VCaP (cell line): ENCODE measurements at regions not wholly inside any gene's neighbourhood (a gene's known extent, or its start where the extent isn't known, plus 50 kb on each side); places are given as distances from the start of the nearest gene placed in this dataset.

ENCODE experiments used
- H3K27ac ChIP-seq: fragments of 450-650 bp; 2 replicates; pipeline ENCODE4 v1.5.1; 2017
- CTCF ChIP-seq: fragments of 450-650 bp; conservative IDR thresholded peaks from 2 replicates; pipeline ENCODE4 v1.5.1; 2017; ENCODE audit warnings: mild to moderate bottlenecking, moderate library complexity

GRCh38 chr2:200054681-200055468 lies 99.5 kb downstream of the MAIP1 start:
- no peak for TF ChIP-seq CTCF
- no peak overlapping the region for H3K27ac ChIP-seq

GRCh38 chr2:200056105-200056504 lies 100.7 kb downstream of the MAIP1 start:
- H3K27ac ChIP-seq, result no peak overlapping the region
- no peak for TF ChIP-seq CTCF

DNA sequence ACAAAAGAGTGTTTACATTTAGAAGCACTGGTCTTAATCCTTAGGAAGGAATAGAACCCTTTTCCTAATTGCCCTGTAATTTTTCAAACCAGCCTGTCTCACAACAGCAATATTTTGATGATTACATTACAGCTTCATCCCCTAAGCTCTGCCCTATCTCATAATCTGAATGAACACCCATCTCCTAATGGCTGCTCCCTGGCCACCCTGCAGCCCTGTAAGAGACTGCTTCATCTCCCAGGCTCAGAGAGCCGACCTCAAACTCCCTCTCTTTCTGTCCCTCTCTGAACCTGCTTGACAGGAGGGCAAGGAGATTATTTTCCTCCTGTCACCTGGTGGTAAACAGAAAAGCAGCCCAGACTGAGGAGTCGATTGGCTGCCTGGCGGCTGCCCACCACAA lies 107.8 kb downstream of the MAIP1 start:
- TF ChIP-seq CTCF, result no peak
- H3K27ac ChIP-seq, result no peak overlapping the region

DNA sequence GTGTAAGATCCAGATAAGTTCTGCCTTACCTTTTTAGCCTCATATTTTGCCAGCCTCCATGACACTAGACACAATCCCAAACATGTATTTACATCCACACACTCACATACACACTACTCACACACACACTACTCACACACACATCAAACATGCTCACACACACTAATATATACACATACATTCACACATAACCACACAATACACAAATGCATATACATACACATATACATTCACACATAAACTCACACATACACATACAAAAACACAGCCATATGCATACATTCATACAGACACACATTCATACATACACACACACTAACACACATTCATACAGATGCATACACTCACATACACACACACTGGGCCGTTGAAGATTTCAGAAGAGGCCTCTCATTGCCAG lies 109.5 kb downstream of the MAIP1 start:
- TF ChIP-seq CTCF, result no peak
- no peak overlapping the region for H3K27ac ChIP-seq

GRCh38 chr2:200065477-200065876 lies 110.1 kb downstream of the MAIP1 start:
- TF ChIP-seq CTCF, result no peak
- no peak overlapping the region for H3K27ac ChIP-seq

DNA sequence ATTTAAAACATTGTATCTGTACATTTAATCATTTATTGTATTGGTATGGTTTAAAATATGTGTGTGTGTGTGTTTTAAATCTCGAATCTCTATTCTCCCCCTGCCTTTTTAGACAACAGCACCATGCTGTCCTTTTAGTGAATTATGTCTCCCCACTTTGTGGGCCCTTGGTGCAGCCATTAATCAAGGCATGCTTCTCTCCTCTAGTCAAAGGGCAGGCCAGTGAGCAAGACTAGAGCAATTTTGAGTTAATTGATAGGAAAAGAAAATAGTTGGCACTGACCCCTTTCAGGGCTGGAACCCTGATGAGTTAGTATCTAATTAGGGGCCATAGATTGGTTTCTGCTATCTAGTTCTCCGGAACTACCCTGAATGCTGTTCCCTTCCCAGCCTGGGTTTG lies 111.0 kb downstream of the MAIP1 start:
- H3K27ac ChIP-seq, result no peak overlapping the region
- no peak for TF ChIP-seq CTCF

- no peak overlapping the region for H3K27ac ChIP-seq
- TF ChIP-seq CTCF, result no peak
These were observed 113.3 kb downstream of the MAIP1 start for GRCh38 chr2:200068642-200069041.
